ENCODE measurements at regions not wholly inside any gene's neighbourhood (a gene's known extent, or its start where the extent isn't known, plus 50 kb on each side); places are given as distances from the start of the nearest gene placed in this dataset.

DNA sequence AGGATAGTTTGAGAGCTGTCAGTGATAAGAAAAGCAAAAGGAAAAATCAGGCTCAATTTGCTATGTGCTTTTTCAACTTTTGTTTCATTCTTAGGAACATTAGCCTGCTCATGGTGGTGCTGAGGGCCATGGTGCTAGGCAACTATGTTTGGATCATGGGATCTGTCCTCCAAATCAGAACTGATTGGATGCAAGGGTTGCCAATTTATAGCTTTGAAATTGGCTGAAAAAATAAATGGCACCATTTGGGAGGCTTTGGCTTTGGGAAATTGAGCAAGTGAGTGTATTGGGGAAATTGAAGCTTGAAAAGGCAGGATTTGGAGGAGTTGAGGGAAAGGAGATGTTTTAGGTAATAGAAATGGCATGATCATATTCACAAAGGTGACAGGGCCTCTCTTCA is 103.8 kb downstream of the CYP26A1 start:
- in situ Hi-C loops (cut with HindIII; ENCODE audit: low sequenced_read_pairs): loop anchor here (5.0 kb wide), 1 partner anchor 50 kb away; no protein-coding TSS in a partner anchor

DNA sequence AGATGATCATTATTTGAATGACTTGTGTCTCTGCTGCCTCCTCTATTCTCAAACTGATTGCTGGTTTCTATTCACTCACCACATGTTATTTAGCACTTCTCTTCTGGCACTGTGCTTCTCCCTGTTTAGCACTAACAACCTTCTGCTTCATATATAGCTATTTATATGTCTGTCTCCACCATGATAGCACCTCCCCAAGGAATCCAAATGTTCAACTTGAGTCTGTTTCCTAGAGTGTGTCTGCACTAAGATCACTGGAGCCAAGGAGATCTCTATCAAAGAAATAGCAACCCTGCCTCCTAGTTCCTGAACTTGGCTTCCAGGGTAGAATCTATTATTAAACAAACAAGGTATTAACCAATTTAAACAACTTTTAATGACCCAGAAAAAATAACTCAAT is 104.5 kb downstream of the CYP26A1 start:
- in situ Hi-C loops (cut with HindIII; ENCODE audit: low sequenced_read_pairs): loop anchor here (5.0 kb wide), 1 partner anchor 49 kb away; no protein-coding TSS in a partner anchor

DNA sequence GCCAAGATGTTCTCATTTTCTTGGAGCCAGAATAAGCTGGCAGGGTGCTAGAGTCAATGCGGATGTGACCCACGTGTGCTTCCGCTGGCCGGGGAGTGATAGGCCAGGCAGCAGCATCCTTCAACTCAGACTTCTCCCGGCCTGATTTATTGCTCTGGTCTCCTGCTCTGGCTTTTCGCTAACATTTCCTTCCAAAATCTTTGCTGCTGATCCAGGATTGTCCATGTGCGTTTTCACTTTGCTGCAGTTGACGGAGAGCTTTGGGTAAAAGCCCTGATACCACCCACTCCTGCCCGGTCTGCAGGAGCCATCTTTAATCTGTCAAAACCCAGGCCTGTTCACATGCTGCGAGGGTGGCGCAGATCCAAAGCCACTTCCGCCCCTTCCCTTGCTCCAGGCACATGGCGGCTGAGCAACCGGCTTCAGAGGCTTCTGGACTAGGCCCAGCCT is 106.8 kb downstream of the CYP26A1 start:
- in situ Hi-C loops (cut with HindIII; ENCODE audit: low sequenced_read_pairs): no loop called here

DNA sequence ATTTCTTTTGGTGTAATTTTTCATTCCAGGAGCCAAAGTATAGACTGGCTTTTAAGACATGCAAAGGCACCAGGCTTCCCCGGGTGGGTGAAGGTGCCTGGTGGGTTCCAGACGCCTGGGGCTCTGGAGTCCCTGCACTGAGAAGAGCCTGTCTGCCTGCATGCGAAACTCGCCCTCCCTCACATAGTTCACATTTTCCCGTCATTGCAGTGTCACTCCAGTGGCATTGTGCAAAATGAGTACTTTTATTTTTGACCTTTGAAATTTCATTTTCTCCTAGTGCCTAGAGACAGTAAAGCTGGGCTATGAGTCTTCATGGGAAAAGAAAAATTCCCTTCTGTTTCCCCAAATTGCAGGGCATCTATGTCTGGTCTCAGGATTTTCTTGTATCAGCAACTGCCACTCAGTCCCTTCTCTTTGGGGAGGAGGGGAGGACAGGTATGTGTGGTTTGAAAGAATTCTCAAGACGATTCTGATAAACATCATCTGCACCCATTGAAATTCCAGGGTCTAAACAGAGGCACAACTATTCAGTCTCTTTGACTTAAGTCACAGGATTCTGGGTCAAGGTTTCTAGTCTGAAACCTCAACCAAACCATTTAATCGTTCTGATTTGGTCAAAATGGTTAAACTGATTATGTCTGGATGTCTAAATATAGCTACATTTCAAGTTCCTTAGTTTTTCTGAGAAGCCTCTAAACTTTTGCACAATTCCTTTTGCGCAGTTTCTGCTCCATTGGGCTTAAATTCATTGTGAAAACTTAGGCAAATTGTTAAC is 107.8 kb downstream of the CYP26A1 start:
- in situ Hi-C loops (cut with HindIII; ENCODE audit: low sequenced_read_pairs): no loop called here

DNA sequence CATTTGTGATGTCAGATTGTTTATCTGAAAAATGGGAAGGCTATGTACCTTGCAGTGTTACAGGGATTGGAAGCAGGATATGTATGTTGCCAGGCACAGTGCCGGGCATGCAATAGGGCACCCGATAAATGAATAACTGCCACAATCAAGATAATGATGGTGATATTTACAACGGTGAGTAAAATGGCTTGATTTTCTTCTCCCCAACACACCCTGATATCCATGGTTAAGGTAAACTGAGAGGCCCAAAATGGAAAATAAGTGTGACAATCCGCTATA is 108.3 kb downstream of the CYP26A1 start:
- in situ Hi-C loops (cut with HindIII; ENCODE audit: low sequenced_read_pairs): no loop called here

DNA sequence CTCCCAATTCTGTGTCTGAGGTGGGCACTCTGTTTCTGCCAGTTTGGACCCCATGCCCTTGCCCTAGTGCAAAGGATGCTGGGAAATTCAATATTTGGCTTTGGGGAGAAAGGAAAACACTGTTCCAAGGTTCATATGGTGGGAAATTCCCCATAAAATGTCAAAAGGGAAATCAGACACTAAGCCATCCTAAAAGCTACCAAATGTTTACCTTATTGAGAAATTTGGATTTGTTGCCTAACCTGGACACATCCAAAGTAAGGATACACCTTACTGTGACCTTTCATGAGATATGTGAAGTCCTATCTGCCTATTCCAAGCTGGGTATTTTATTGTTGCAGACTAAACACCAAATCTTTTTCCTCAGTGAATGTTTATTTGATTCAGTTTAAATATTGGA is 109.1 kb downstream of the CYP26A1 start:
- in situ Hi-C loops (cut with HindIII; ENCODE audit: low sequenced_read_pairs): no loop called here

DNA sequence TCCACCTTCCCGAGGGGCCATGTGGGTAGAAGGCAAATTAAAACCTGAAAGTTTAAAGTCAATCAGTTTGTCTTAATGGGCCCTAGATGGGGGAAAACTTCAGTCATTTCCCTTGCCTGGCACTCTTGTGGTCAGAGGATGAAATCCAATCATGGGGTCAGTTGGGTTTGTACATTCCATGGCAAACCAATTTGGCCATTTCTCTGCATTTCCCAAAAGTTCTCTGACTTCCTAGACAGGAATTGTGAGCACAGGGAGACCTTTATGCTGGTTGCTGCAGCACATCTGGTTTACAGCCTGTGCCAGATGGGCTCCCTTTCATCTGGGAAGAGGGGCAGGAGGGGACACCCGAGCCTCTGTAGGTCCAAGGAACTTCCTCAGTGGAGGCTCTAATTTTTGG is 113.0 kb downstream of the CYP26A1 start:
- in situ Hi-C loops (cut with HindIII; ENCODE audit: low sequenced_read_pairs): no loop called here

DNA sequence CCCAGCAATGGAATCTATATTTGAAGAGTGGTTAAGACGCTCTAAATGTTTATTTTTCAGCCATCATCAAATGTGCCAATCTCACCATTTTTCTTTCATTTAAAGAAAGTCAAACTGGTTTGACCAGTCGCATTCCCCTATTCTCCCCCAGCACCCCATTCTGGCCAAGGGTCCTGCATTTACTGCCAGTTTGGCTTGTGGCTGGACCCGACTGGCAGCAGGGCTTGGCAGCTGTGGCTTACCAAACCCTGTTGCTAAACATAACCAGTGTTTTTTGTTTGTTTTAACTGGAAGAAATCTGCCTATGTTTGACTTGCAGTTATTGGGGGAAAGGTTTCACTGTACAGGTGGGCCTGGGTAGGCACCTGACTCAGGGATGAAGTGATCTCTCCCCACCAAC is 116.3 kb downstream of the CYP26A1 start:
- in situ Hi-C loops (cut with HindIII; ENCODE audit: low sequenced_read_pairs): loop anchor here (10.0 kb wide), 1 partner anchor 85 kb away; no protein-coding TSS in a partner anchor

DNA sequence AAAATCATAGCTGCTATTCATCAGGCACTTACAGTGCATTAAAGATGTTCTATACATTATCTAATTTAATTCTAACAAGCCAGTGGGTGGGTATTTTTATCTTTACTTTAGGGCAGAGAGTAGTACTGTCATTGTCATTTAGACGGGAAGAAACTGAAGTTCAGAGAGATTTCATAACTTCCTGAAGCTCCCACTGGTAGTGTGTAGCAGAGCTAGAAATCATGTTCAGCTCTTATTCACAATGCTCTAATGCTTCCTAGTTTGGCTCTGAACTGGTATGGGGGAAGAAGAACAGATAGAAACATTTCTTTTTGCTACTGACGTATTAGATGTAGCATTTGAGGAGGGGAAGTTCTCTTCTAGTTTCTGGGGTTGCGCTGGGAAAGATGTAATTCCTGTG is 116.7 kb downstream of the CYP26A1 start:
- in situ Hi-C loops (cut with HindIII; ENCODE audit: low sequenced_read_pairs): loop anchor here (10.0 kb wide), 1 partner anchor 86 kb away; no protein-coding TSS in a partner anchor

DNA sequence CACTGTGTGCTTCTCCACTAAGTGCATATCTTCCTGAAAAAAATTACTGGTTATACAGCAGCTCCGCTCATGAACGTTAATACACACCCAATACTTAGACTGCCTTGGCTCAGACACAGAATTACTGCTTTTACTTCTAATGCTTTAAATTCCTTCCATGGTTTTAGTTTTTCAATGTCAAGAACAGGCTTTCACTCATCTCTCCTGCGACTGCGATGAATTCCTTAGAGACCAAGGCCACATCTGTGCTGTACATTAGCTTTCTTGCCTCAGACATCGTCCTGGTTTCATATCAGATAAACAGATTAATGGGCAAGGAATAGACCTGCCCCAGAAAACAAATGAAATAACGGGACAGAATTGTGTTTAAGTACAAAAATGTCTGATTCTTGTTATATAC is 120.2 kb downstream of the CYP26A1 start:
- in situ Hi-C loops (cut with HindIII; ENCODE audit: low sequenced_read_pairs): loop anchor here (10.0 kb wide), 1 partner anchor 89 kb away; no protein-coding TSS in a partner anchor

DNA sequence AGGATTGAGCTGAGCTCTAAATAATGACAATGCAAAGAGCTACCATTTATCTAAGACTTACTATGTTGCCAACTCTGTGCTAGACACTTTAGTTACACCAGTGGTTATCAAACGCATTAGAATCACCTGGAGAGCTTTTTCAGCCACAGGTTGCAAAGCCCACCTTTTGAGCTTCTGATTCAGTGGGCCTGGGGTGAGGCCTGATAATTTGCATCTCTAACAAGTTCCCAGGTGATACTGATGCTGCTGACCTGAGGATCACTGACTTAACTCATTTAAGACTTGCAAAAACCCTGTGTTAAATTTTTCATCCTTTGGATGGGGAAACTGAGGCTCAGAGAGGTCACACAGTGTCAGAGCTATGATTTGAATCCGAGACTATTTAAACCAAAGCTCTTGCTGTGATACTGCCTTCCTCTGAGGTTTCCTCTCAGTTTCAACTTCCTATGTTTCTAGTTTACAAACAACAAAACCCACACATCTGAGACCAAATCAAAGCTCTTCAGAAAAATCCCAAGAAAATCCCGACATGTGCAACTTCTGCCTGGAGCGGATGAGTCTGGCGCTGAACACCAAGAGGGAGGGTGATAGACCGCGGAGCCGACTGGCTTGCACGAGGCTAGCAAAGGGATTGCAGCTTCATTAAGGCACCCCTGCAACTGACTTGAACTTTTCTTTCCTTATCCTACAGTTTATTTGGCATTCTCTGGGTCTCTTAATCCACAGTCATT is 124.9 kb downstream of the CYP26A1 start:
- in situ Hi-C loops (cut with HindIII; ENCODE audit: low sequenced_read_pairs): loop anchor here (5.0 to 10.0 kb wide), 2 partner anchors 76 to 94 kb away; no protein-coding TSS in a partner anchor

DNA sequence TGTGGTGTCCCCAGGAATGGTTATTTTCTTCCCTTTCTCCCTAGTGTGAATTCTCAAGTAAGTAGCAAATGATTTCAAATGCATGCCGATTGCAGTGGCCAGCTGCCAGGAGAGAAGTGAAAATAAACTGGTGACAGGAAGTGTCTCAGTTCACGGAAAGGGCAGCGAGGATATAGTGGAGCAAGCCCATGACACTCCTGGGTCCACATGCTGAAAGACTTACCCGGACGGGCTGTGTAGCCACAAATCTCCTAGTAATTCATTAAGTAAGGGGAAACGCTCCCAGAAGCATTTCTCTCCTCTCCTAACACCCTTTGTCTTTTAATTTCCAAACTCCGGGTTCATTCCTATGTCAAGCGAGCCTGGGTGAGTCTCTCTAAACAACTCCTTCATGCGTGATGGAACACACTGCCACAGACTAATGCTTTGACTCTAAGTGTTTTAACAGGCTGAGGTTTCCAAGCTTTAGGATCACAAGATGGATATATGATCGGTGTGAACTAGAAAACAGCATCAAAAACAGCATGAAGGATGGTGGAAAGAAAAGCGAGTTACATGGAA is 125.6 kb downstream of the CYP26A1 start:
- in situ Hi-C loops (cut with HindIII; ENCODE audit: low sequenced_read_pairs): loop anchor here (5.0 to 10.0 kb wide), 2 partner anchors 77 to 94 kb away; no protein-coding TSS in a partner anchor

DNA sequence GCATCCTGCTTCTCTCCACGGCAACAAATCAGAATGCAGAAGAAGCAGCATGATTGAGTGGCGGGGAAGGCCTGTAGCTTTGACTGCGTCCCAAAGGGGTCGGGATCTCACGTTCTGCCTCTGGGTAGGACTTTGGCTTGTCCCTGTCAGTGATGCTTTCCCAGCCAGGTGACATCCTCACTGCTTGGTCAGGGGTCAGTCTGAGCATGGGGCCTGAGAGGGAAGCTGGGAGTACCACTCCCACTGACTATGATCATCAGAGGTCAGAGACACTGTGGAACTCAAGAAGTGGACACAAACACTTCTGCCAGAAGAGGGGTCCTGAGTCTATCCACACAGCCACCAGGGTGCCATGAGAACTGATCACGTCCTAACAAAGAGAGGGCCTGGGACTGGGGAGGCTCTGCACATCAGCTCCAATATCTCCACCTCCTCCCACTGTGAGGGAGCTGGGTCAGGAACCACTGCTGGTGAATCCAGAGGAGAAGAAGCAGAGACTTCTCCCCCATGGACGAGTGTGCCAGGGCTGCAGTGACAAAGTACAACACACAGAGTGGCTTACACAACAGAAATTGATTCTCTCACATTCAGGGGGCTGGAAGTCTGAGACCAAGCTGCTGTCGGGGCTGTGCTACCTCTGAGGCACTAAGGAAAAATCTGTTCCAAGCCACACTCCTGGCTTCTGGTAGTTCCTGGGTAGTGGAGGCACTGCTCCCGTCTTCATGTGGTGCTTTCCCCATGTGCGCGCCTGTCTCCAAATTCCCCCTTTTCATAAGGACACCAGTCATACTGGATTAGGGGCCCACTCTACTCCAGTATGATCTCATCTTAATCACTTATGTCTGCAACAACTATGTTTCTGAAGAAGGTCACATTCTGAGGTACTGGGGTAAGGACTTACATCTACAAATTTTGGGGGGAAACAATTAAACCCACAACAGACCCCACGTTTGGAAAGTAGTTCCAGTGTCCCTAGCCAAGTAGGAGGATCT is 131.1 kb downstream of the CYP26A1 start:
- in situ Hi-C loops (cut with HindIII; ENCODE audit: low sequenced_read_pairs): no loop called here

DNA sequence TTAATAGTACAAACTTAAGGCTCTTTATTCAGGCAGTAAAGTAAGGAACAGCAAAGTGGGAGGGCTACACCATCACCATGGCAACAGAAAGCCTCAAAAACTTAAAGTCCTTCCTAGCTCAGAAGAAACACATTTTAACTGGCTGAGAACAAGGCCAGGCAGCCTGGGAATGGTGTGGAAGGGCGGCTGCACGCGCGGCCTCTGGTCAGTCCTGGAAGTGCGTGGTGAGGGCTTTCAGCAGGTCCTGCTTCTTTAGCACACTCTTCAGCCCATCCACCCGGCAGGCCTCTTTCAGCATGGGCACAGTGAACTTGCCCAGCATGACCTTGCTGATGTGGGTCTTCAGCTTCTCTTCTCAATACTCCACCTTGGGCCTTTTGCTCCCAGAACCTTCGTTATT is 133.0 kb downstream of the CYP26A1 start:
- in situ Hi-C loops (cut with HindIII; ENCODE audit: low sequenced_read_pairs): no loop called here

DNA sequence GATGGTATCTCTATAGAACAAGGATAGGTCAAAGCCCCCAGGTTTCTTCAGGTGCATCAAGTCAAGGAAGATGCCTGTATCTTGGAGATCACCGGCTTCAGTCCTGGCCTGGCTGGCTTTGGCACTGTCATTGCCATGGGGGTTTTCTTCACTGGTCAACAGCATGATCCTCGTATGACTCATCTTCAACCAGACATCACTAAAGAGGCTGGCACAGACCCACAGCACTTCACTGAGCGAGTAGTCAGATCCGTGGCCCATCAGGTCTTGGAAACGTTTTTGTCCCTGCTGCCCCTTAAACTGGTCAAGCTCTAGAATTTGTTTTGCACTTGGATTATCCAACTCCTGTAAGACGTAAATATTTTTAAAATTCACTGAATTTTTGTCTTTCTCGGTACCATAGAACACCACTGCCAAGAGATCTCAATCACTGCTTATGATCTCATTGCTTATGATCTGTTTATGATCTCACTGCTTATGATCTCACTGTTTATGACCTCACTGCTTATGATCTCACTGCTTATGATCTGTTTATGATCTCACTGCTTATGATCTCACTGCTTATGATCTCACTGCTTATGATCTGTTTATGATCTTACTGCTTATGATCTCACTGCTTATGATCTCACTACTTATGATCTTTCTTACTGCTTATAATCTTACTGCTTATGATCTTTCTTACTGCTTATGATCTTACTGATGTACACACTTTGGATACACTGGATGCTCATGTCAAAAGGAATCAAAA is 135.2 kb downstream of the CYP26A1 start:
- in situ Hi-C loops (cut with HindIII; ENCODE audit: low sequenced_read_pairs): no loop called here

DNA sequence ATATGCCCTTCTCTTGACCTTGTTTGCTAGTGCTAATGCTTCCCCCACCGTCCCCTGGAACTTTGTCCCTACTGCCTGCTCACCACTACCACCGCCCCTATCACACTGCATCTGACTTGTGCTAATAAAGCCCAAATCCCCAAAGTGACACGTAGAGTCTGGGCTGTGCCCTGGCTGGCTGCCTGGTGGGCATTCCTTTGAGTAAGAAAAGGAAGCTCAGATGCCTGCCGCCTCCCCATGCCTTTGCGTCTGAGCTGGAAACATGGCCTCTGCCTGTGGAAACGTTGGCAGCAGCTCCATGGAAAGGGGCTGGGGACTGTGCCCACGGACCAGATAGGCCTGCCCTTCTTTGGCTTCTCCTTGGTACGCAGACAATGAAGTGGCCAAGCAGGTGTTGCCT is 138.3 kb downstream of the CYP26A1 start:
- in situ Hi-C loops (cut with HindIII; ENCODE audit: low sequenced_read_pairs): no loop called here

DNA sequence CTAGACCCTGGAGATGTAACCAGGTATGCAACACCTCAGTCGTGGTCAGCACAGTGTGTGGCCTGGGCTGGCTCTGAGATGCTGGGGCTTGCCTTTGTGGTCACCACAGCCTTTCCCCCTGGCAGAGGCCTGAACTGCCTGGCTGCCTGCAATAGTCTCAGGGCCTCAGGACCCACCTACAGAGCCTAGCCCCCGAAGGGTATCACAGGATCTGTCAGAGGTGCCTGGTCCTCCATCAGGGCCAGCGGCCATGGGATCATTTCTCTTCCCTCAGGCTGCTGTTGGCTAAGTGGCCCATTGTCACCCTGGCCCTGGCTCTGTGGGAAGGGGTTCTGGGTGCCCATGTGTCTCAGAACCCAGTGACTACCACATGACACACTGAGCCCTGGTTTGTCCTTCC is 141.6 kb downstream of the CYP26A1 start:
- in situ Hi-C loops (cut with HindIII; ENCODE audit: low sequenced_read_pairs): no loop called here

DNA sequence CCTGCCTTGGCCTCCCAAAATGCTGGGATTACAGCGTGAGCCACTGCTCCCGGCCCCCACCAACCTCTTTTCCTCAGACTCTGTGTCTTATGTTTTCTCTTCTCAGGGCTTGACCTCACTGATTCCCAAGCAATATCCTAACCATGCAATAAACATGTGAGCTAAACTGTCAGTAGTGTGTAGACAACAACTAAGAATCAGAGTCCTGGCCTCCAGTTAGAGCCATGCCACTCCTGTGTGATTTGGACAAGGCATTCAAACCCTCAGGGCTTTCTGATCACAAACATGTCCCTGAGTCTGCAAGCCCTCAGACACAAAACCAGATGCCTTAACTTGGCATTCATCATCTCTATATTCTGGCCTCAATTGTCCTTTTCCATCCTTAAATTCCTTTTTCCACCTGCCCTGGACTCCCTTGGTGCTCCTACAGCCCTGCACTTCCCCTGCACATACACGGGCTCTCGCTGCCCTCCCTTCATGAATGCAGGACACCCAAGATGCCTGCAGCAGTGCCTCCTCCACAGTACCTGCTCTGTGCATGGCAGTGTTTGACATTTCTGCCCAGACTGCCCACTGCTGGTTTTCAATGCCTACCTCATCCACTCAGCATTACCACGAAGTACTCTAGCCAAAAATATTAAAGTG is 142.8 kb downstream of the CYP26A1 start:
- in situ Hi-C loops (cut with HindIII; ENCODE audit: low sequenced_read_pairs): no loop called here

DNA sequence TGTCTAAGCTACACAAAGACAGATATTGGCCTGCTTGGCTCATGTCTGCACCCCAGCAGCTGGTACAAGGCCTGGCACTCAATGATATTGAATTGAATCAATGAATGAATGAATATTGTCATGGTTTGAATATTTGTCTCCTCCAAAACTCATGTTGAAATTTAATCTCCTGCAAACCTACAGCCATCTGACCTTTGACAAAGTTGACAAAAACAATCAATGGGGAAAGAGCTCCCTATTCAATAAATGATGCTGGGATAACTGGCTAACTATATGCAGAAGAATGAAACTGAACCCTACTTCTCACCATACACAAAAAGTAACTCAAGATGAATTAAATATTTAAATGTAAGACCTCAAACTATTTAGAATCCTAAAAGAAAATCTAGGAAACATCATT is 144.7 kb downstream of the CYP26A1 start:
- in situ Hi-C loops (cut with HindIII; ENCODE audit: low sequenced_read_pairs): no loop called here
